ENCODE measurements at regions not wholly inside any gene's neighbourhood (a gene's known extent, or its start where the extent isn't known, plus 50 kb on each side); places are given as distances from the start of the nearest gene placed in this dataset.

DNA sequence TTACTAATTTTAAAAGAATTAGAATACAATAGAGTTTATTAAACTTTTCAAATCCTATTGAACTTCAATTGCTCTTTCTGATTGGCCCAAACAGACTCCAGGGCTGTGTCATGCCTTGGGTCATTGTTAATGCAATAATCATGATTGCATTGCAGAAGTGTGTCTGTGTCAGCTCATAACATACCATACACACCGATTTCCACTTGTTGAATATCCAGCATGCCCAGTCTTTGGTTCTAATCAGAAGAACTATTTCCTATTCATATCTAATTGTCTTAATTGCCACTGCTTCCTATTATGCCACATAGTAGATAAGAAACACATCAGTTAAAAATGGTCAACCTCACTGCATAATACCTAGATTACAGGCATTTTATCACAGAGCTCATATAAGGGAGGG is 106.1 kb upstream of the JAG1 start:
- no TSS peak for BruUV-seq (replicated peaks)
- ATAC-seq (no peak), DNase-seq (ENCODE audit: low read depth, low spot score) (no peak)
- H3K9me3 ChIP-seq (ENCODE audit: control insufficient read depth, insufficient read depth, low read depth, low read length): no peaks in the 10 kb centered on the region
- H3K27me3 ChIP-seq (ENCODE audit: control insufficient read depth, insufficient read depth, low read length): no peaks in the 10 kb centered on the region; the same call in 1 of the 2 replicates
- CTCF ChIA-PET: no interaction called here
- no peaks in the 10 kb centered on the region for H3K4me1 ChIP-seq (ENCODE audit: control insufficient read depth, insufficient read depth, low read length)
- TF ChIP-seq SIN3A (IDR thresholded peaks at IDR 0.05; ENCODE audit: borderline replicate concordance, insufficient read depth, low read depth, low read length) (no peak), POLR2AphosphoS5 (IDR thresholded peaks at IDR 0.05; ENCODE audit: low read depth, low read length) (no peak)
- H3K36me3 ChIP-seq (ENCODE audit: control insufficient read depth, insufficient read depth, low read length): no peaks in the 10 kb centered on the region
- in situ Hi-C loops (cut with HindIII; ENCODE audit: low pct_unique_long_range_greater_than_20kb, low sequenced_read_pairs): no loop called here
- intact Hi-C loops (cut with micrococcal nuclease; ENCODE audit: unreplicated experiment): no loop called here
- H3K27ac ChIP-seq (ENCODE audit: low read length): no peak overlapping the region
- H3K4me3 ChIP-seq (ENCODE audit: low read depth in 2 of 2, low read length in 2 of 2): no peak overlapping the region
- POLR2A ChIA-PET: no interaction called here

DNA sequence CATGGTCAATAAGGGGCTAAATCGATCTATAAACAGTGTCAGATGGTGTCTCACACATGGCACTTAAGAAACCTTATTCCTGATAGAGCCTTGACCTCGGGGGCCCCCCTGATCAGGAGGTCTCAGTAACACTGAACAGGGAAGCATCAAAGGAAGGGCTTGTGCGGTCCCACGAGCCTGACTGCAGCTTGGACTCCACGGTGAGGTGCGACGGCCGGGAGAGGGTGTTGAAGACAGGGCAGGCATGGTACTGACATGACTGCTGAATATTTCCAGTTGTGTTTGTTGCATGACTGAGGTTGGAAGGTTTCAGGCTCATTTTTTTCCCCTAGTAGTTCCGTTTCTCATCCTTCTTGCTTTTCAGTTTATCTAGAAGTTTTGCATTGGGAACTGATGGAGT is 107.1 kb upstream of the JAG1 start:
- DNase-seq (ENCODE audit: low read depth, low spot score) (no peak), ATAC-seq (no peak)
- in situ Hi-C loops (cut with HindIII; ENCODE audit: low pct_unique_long_range_greater_than_20kb, low sequenced_read_pairs) (no loop called here), intact Hi-C loops (cut with micrococcal nuclease; ENCODE audit: unreplicated experiment) (no loop called here)
- H3K27ac ChIP-seq (ENCODE audit: low read length): no peak overlapping the region
- no peaks in the 10 kb centered on the region for H3K36me3 ChIP-seq (ENCODE audit: control insufficient read depth, insufficient read depth, low read length)
- ChIA-PET CTCF (no interaction called here), POLR2A (no interaction called here)
- no peaks in the 10 kb centered on the region for H3K9me3 ChIP-seq (ENCODE audit: control insufficient read depth, insufficient read depth, low read depth, low read length)
- no peaks in the 10 kb centered on the region; the same call in 1 of the 2 replicates for H3K27me3 ChIP-seq (ENCODE audit: control insufficient read depth, insufficient read depth, low read length)
- TF ChIP-seq, protein P1, sequence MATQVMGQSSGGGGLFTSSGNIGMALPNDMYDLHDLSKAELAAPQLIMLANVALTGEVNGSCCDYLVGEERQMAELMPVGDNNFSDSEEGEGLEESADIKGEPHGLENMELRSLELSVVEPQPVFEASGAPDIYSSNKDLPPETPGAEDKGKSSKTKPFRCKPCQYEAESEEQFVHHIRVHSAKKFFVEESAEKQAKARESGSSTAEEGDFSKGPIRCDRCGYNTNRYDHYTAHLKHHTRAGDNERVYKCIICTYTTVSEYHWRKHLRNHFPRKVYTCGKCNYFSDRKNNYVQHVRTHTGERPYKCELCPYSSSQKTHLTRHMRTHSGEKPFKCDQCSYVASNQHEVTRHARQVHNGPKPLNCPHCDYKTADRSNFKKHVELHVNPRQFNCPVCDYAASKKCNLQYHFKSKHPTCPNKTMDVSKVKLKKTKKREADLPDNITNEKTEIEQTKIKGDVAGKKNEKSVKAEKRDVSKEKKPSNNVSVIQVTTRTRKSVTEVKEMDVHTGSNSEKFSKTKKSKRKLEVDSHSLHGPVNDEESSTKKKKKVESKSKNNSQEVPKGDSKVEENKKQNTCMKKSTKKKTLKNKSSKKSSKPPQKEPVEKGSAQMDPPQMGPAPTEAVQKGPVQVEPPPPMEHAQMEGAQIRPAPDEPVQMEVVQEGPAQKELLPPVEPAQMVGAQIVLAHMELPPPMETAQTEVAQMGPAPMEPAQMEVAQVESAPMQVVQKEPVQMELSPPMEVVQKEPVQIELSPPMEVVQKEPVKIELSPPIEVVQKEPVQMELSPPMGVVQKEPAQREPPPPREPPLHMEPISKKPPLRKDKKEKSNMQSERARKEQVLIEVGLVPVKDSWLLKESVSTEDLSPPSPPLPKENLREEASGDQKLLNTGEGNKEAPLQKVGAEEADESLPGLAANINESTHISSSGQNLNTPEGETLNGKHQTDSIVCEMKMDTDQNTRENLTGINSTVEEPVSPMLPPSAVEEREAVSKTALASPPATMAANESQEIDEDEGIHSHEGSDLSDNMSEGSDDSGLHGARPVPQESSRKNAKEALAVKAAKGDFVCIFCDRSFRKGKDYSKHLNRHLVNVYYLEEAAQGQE (IDR thresholded peaks at IDR 0.05; ENCODE audit: insufficient read depth in 1 of 2, low read depth in 2 of 2, low read length in 1 of 2): no peak
- TF ChIP-seq SIN3A (IDR thresholded peaks at IDR 0.05; ENCODE audit: borderline replicate concordance, insufficient read depth, low read depth, low read length) (no peak), TCF7L2 (IDR thresholded peaks at IDR 0.05; ENCODE audit: low read depth, low read length) (no peak), POLR2AphosphoS5 (IDR thresholded peaks at IDR 0.05; ENCODE audit: low read depth, low read length) (no peak)
- TF ChIP-seq, protein P2, sequence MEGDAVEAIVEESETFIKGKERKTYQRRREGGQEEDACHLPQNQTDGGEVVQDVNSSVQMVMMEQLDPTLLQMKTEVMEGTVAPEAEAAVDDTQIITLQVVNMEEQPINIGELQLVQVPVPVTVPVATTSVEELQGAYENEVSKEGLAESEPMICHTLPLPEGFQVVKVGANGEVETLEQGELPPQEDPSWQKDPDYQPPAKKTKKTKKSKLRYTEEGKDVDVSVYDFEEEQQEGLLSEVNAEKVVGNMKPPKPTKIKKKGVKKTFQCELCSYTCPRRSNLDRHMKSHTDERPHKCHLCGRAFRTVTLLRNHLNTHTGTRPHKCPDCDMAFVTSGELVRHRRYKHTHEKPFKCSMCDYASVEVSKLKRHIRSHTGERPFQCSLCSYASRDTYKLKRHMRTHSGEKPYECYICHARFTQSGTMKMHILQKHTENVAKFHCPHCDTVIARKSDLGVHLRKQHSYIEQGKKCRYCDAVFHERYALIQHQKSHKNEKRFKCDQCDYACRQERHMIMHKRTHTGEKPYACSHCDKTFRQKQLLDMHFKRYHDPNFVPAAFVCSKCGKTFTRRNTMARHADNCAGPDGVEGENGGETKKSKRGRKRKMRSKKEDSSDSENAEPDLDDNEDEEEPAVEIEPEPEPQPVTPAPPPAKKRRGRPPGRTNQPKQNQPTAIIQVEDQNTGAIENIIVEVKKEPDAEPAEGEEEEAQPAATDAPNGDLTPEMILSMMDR (IDR thresholded peaks at IDR 0.05): no peak
- no peaks in the 10 kb centered on the region for H3K4me1 ChIP-seq (ENCODE audit: control insufficient read depth, insufficient read depth, low read length)
- no TSS peak for BruUV-seq (replicated peaks)
- no peak overlapping the region for H3K4me3 ChIP-seq (ENCODE audit: low read depth in 2 of 2, low read length in 2 of 2)

DNA sequence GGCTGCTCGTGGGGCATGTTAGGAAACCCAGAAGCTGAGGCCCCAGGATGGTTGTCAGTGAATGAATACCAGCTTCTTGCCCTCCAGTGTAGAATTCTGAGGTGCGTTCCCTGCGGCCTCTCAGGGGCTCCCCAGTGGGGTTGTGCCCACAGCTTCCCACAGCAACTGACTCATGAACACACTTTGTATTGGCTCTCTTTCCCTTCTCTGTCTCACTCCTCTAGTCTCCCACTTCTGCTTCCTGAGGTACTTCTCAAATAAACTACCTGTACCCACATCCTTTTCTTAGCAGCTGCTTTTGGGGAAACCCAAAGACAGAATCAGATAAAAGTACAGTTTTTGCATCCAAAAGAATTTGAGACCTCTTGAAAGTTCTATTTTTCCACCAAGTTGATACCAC is 107.7 kb upstream of the JAG1 start:
- H3K36me3 ChIP-seq (ENCODE audit: control insufficient read depth, insufficient read depth, low read length): no peaks in the 10 kb centered on the region
- no peaks in the 10 kb centered on the region for H3K4me1 ChIP-seq (ENCODE audit: control insufficient read depth, insufficient read depth, low read length)
- H3K9me3 ChIP-seq (ENCODE audit: control insufficient read depth, insufficient read depth, low read depth, low read length): no peaks in the 10 kb centered on the region
- intact Hi-C loops (cut with micrococcal nuclease; ENCODE audit: unreplicated experiment) (no loop called here), in situ Hi-C loops (cut with HindIII; ENCODE audit: low pct_unique_long_range_greater_than_20kb, low sequenced_read_pairs) (no loop called here)
- no peaks in the 10 kb centered on the region; the same call in 1 of the 2 replicates for H3K27me3 ChIP-seq (ENCODE audit: control insufficient read depth, insufficient read depth, low read length)
- H3K4me3 ChIP-seq (ENCODE audit: low read depth in 2 of 2, low read length in 2 of 2): no peak overlapping the region
- ATAC-seq: no peak
- ChIA-PET POLR2A (no interaction called here), CTCF (no interaction called here)
- no TSS peak for BruUV-seq (replicated peaks)
- no peak overlapping the region for H3K27ac ChIP-seq (ENCODE audit: low read length)
- DNase-seq (ENCODE audit: low read depth, low spot score): no peak
- TF ChIP-seq SIN3A (IDR thresholded peaks at IDR 0.05; ENCODE audit: borderline replicate concordance, insufficient read depth, low read depth, low read length): no peak
- TF ChIP-seq POLR2AphosphoS5 (IDR thresholded peaks at IDR 0.05; ENCODE audit: low read depth, low read length): no peak
- TF ChIP-seq, protein P1 (IDR thresholded peaks at IDR 0.05; ENCODE audit: insufficient read depth in 1 of 2, low read depth in 2 of 2, low read length in 1 of 2): no peak
- TF ChIP-seq TCF7L2 (IDR thresholded peaks at IDR 0.05; ENCODE audit: low read depth, low read length): no peak
- TF ChIP-seq, protein P2 (IDR thresholded peaks at IDR 0.05): no peak

Data from Panc1 (cell line).